ENCODE measurements at regions not wholly inside any gene's neighbourhood (a gene's known extent, or its start where the extent isn't known, plus 50 kb on each side); places are given as distances from the start of the nearest gene placed in this dataset.

DNA sequence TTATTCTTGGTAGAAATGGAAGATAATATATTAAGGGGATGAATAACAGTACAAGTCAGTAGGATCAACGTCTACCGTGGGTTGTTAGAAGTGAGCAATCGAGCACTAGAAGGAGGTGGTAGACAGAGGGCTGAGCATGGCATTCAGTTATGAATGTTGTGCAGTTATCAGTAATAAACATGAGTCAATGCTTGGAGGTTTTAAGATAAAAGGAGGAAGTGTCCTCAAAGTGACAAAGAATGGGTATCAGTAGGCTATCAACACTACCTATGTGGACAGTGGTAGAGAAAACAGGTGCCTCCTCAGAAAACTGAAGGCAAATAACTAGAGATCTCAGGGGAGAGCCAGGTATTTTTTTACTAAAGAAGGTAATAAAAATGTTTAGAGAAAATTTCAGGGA is 1607.0 kb downstream of the PCDH9 start:
- DNase-seq (ENCODE audit: low spot score), result no peak
- TF ChIP-seq, protein P1, sequence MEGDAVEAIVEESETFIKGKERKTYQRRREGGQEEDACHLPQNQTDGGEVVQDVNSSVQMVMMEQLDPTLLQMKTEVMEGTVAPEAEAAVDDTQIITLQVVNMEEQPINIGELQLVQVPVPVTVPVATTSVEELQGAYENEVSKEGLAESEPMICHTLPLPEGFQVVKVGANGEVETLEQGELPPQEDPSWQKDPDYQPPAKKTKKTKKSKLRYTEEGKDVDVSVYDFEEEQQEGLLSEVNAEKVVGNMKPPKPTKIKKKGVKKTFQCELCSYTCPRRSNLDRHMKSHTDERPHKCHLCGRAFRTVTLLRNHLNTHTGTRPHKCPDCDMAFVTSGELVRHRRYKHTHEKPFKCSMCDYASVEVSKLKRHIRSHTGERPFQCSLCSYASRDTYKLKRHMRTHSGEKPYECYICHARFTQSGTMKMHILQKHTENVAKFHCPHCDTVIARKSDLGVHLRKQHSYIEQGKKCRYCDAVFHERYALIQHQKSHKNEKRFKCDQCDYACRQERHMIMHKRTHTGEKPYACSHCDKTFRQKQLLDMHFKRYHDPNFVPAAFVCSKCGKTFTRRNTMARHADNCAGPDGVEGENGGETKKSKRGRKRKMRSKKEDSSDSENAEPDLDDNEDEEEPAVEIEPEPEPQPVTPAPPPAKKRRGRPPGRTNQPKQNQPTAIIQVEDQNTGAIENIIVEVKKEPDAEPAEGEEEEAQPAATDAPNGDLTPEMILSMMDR (IDR thresholded peaks at IDR 0.05; ENCODE audit: extremely low read depth, missing control alignments), result no peak

GRCh38 chr13:65615506-65615905 is 1614.6 kb downstream of the PCDH9 start:
- TF ChIP-seq, protein P1 (IDR thresholded peaks at IDR 0.05; ENCODE audit: extremely low read depth, missing control alignments), result no peak
- DNase-seq (ENCODE audit: low spot score), result no peak

DNA sequence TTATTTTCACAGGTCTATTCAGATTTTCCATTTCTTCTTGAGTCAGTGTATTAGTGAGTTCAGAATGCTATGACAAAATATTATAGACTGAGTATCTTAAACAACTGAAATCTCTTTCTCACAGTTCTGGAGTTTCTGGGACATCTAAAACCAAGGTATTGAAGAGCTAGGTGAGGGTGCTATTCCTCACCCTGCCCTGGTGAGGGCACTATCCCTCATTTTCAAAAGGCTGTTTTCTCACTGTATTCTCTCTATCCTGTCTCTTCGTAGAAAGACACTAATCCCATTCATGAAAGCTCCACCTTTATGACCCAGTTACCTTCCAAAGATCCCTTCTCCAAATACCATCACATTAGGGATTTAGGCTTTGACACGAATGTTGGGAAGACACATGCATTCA is 1617.1 kb downstream of the PCDH9 start:
- TF ChIP-seq, protein P1 (IDR thresholded peaks at IDR 0.05; ENCODE audit: extremely low read depth, missing control alignments), result no peak
- DNase-seq (ENCODE audit: low spot score), result no peak

DNA sequence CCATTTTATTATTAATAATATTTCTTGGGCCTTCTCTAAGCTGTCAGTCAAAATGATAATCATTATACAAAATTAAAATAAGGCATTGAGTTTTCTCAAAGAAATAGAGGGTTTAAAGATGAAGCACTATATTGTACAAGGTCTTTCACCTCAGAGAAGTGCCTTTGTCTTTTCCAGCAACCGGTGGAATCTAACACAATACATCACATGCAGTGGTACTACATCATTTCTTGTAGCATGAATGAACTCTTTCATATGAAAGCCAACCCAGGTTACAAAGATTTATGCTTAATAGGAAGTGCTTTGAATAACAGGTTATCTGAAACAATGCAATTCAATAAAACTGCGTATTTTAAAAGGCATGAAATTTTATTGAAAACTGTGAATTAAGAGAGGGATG is 1620.8 kb downstream of the PCDH9 start:
- DNase-seq (ENCODE audit: low spot score), result no peak

GRCh38 chr13:65606622-65607021 is 1623.5 kb downstream of the PCDH9 start:
- TF ChIP-seq, protein P1 (IDR thresholded peaks at IDR 0.05; ENCODE audit: extremely low read depth, missing control alignments), result no peak
- DNase-seq (ENCODE audit: low spot score), result no peak

More for the DNA sequence above, 1620.8 kb downstream of the PCDH9 start:
- TF ChIP-seq, protein P1 (IDR thresholded peaks at IDR 0.05; ENCODE audit: extremely low read depth, missing control alignments), result no peak

- no peak for DNase-seq (ENCODE audit: low spot score)
- TF ChIP-seq, protein P1 (IDR thresholded peaks at IDR 0.05; ENCODE audit: extremely low read depth, missing control alignments), result no peak
These were observed 1624.7 kb downstream of the PCDH9 start for GRCh38 chr13:65605396-65605795.

DNA sequence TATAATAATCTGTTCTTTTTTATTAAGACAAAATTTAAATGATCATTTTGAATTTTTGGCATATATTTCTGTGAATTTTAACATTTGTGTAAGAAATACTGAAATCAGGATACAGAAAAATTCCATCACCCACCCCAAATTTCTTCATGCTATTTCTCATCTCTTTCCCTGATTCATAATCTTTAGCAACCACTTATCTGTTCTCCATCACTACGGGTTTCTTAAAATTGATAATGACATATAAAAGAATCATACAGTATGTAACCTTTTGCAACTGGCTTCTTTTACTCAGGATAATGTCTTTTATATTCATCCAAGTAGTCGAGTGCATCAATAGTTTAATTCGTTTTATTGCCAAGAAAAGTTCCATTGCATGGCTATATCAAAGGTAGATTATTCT is 1627.0 kb downstream of the PCDH9 start:
- TF ChIP-seq, protein P1 (IDR thresholded peaks at IDR 0.05; ENCODE audit: extremely low read depth, missing control alignments), result no peak
- no peak for DNase-seq (ENCODE audit: low spot score)
